ENCODE measurements at regions not wholly inside any gene's neighbourhood (a gene's known extent, or its start where the extent isn't known, plus 50 kb on each side); places are given as distances from the start of the nearest gene placed in this dataset.

DNA sequence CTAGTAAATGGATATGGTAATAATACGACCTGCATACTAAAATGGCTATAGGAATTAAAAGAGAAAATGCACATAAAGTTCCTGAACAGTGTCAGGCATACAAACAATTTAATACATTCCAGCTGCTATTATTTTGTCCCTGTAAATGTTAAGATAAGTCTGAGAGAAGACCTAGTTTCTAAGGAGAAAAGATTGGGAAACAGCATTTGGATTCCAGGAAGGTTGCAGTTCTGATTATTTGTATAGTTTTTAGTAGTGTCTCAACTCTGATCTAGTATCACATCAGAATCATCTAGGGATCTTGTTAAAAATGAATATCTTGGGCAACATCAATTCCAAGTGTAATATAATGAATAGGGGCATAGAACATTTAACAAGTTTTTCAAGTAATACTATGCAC lies 905.7 kb downstream of the NSUN3 start:
- no peaks in the 10 kb centered on the region for H3K27me3 ChIP-seq (ENCODE audit: control insufficient read depth, extremely low read depth, insufficient read depth, low read length)
- no peak overlapping the region for H3K4me3 ChIP-seq (ENCODE audit: control insufficient read depth in 2 of 3, extremely low read depth in 1 of 3, insufficient read depth in 2 of 3, low read depth in 1 of 3, low read length in 3 of 3)

GRCh38 chr3:94972066-94972465 lies 909.2 kb downstream of the NSUN3 start:
- no peak overlapping the region for H3K4me2 ChIP-seq (ENCODE audit: control insufficient read depth, extremely low read depth, insufficient read depth, low read depth, low read length)
- H3K9me1 ChIP-seq (ENCODE audit: control insufficient read depth, extremely low read depth, insufficient read depth, low read length) = no peaks in the 10 kb centered on the region
- TF ChIP-seq EZH2 (IDR thresholded peaks at IDR 0.05; ENCODE audit: low read length) = no peak
- TF ChIP-seq, protein P1, sequence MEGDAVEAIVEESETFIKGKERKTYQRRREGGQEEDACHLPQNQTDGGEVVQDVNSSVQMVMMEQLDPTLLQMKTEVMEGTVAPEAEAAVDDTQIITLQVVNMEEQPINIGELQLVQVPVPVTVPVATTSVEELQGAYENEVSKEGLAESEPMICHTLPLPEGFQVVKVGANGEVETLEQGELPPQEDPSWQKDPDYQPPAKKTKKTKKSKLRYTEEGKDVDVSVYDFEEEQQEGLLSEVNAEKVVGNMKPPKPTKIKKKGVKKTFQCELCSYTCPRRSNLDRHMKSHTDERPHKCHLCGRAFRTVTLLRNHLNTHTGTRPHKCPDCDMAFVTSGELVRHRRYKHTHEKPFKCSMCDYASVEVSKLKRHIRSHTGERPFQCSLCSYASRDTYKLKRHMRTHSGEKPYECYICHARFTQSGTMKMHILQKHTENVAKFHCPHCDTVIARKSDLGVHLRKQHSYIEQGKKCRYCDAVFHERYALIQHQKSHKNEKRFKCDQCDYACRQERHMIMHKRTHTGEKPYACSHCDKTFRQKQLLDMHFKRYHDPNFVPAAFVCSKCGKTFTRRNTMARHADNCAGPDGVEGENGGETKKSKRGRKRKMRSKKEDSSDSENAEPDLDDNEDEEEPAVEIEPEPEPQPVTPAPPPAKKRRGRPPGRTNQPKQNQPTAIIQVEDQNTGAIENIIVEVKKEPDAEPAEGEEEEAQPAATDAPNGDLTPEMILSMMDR (optimal IDR thresholded peaks at IDR 0.05 in 1 of 3, IDR thresholded peaks at IDR 0.05 in 1 of 3, conservative IDR thresholded peaks at IDR 0.05 in 1 of 3; ENCODE audit: extremely low read depth in 1 of 3, insufficient read depth in 2 of 3, low read length in 3 of 3) = no peak
- no peak overlapping the region for H3K9ac ChIP-seq (ENCODE audit: control insufficient read depth, extremely low read depth, insufficient read depth, low read length)
- H4K20me1 ChIP-seq (ENCODE audit: control insufficient read depth, extremely low read depth, insufficient read depth, low read length) = no peaks in the 10 kb centered on the region
- H2AFZ ChIP-seq (ENCODE audit: control insufficient read depth, low read length) = no peak overlapping the region
- FAIRE-seq (no peak), DNase-seq (ENCODE audit: low read depth, low spot score) (no peak)
- no peaks in the 10 kb centered on the region for H3K36me3 ChIP-seq (ENCODE audit: control insufficient read depth in 2 of 2, extremely low read depth in 1 of 2, insufficient read depth in 2 of 2, low read length in 2 of 2)
- H3K9me3 ChIP-seq (ENCODE audit: control insufficient read depth, low read depth, low read length) = no peaks in the 10 kb centered on the region
- dilution Hi-C loops (cut with MboI; ENCODE audit: extremely low pct_ligation_motif_present, low sequenced_read_pairs) = loop anchor here (25.0 kb wide), 1 partner anchor 115 kb away; no protein-coding TSS in a partner anchor
- H3K79me2 ChIP-seq (ENCODE audit: control insufficient read depth, insufficient read depth, low read length) = no peaks in the 10 kb centered on the region
- no peak overlapping the region for H3K27ac ChIP-seq (ENCODE audit: control insufficient read depth, insufficient read depth, low read length)
- no peaks in the 10 kb centered on the region for H3K4me1 ChIP-seq (ENCODE audit: control insufficient read depth, extremely low read depth, insufficient read depth, low read length)
- no peak overlapping the region for H3K4me3 ChIP-seq (ENCODE audit: control insufficient read depth in 2 of 3, extremely low read depth in 1 of 3, insufficient read depth in 2 of 3, low read depth in 1 of 3, low read length in 3 of 3)
- H3K27me3 ChIP-seq (ENCODE audit: control insufficient read depth, extremely low read depth, insufficient read depth, low read length) = no peaks in the 10 kb centered on the region

More for the DNA sequence above, 905.7 kb downstream of the NSUN3 start:
- no peak for DNase-seq (ENCODE audit: low read depth, low spot score)
- no peak for FAIRE-seq
- dilution Hi-C loops (cut with MboI; ENCODE audit: extremely low pct_ligation_motif_present, low sequenced_read_pairs) = loop anchor here (25.0 kb wide), 1 partner anchor 119 kb away; no protein-coding TSS in a partner anchor
- H3K36me3 ChIP-seq (ENCODE audit: control insufficient read depth in 2 of 2, extremely low read depth in 1 of 2, insufficient read depth in 2 of 2, low read length in 2 of 2) = no peaks in the 10 kb centered on the region
- no peaks in the 10 kb centered on the region for H3K9me1 ChIP-seq (ENCODE audit: control insufficient read depth, extremely low read depth, insufficient read depth, low read length)
- no peak overlapping the region for H2AFZ ChIP-seq (ENCODE audit: control insufficient read depth, low read length)
- no peaks in the 10 kb centered on the region for H3K79me2 ChIP-seq (ENCODE audit: control insufficient read depth, insufficient read depth, low read length)
- no peaks in the 10 kb centered on the region for H4K20me1 ChIP-seq (ENCODE audit: control insufficient read depth, extremely low read depth, insufficient read depth, low read length)
- no peaks in the 10 kb centered on the region for H3K4me1 ChIP-seq (ENCODE audit: control insufficient read depth, extremely low read depth, insufficient read depth, low read length)
- H3K9ac ChIP-seq (ENCODE audit: control insufficient read depth, extremely low read depth, insufficient read depth, low read length) = no peak overlapping the region
- H3K4me2 ChIP-seq (ENCODE audit: control insufficient read depth, extremely low read depth, insufficient read depth, low read depth, low read length) = no peak overlapping the region
- no peaks in the 10 kb centered on the region for H3K9me3 ChIP-seq (ENCODE audit: control insufficient read depth, low read depth, low read length)
- H3K27ac ChIP-seq (ENCODE audit: control insufficient read depth, insufficient read depth, low read length) = no peak overlapping the region
- TF ChIP-seq, protein P1 (optimal IDR thresholded peaks at IDR 0.05 in 1 of 3, IDR thresholded peaks at IDR 0.05 in 1 of 3, conservative IDR thresholded peaks at IDR 0.05 in 1 of 3; ENCODE audit: extremely low read depth in 1 of 3, insufficient read depth in 2 of 3, low read length in 3 of 3) = no peak
- TF ChIP-seq EZH2 (IDR thresholded peaks at IDR 0.05; ENCODE audit: low read length) = no peak

Measured in keratinocyte (primary cell).